Fibroblast of villous mesenchyme (primary cell): ENCODE measurements at regions not wholly inside any gene's neighbourhood (a gene's known extent, or its start where the extent isn't known, plus 50 kb on each side); places are given as distances from the start of the nearest gene placed in this dataset.

Source experiments
- DNase-seq: peaks from one replicate; pipeline ENCODE4 v3.0.0-alpha.2; 2010; ENCODE audit warnings: low read depth
- H3K4me3 ChIP-seq: 2 replicates; pipeline ENCODE4 v1.5.1; 2011; ENCODE audit warnings: low read depth, mild to moderate bottlenecking, low read length
- TF ChIP-seq, protein P1 (sequence below): IDR thresholded peaks from 2 replicates; pipeline ENCODE4 v1.5.1; 2012; ENCODE audit warnings: low read depth, mild to moderate bottlenecking, low read length; ENCODE audit not compliant: insufficient read depth

DNA sequence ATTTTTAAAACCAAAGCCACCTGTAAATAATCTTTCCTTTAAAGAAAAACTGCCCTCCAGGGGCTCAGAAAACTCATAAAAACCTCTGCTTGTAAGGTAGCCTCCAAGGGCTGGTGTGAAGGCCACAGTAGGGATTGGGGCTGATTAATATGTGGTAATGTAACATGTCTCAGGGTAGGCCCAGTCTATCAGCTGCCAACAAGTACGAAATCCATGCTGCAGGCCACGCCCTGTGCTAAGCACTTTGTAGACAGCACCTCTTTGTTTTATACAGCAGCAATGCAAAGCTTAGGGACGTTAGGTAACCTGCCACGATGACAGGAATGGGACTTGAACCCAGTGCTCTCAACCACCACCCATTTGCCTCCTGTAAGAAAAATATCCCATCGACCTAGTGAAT lies 65.6 kb upstream of the PRICKLE2 start:
- TF ChIP-seq, protein P1, sequence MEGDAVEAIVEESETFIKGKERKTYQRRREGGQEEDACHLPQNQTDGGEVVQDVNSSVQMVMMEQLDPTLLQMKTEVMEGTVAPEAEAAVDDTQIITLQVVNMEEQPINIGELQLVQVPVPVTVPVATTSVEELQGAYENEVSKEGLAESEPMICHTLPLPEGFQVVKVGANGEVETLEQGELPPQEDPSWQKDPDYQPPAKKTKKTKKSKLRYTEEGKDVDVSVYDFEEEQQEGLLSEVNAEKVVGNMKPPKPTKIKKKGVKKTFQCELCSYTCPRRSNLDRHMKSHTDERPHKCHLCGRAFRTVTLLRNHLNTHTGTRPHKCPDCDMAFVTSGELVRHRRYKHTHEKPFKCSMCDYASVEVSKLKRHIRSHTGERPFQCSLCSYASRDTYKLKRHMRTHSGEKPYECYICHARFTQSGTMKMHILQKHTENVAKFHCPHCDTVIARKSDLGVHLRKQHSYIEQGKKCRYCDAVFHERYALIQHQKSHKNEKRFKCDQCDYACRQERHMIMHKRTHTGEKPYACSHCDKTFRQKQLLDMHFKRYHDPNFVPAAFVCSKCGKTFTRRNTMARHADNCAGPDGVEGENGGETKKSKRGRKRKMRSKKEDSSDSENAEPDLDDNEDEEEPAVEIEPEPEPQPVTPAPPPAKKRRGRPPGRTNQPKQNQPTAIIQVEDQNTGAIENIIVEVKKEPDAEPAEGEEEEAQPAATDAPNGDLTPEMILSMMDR = no peak
- H3K4me3 ChIP-seq = no peak overlapping the region
- DNase-seq = peak; percentile 22

DNA sequence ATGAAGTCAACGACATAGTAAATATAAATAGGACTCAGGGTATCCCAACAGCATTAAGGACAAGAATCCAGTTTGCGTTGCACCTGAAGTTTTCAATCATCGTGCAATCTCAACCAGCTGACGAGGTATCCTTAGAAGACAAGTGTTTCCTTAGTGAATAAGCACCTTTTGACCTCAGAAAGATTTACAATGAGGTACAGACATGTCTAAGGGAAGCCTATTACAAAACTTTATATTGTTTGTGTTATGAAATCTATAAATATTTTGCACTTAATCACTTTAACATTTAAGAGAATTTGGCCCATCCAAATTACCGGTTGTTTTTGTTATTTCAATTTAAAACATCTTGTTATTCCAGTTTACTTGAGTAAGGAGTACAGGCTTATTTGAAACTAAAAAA lies 64.9 kb upstream of the PRICKLE2 start:
- TF ChIP-seq, protein P1 = no peak
- DNase-seq = peak; percentile 51
- H3K4me3 ChIP-seq = no peak overlapping the region

DNA sequence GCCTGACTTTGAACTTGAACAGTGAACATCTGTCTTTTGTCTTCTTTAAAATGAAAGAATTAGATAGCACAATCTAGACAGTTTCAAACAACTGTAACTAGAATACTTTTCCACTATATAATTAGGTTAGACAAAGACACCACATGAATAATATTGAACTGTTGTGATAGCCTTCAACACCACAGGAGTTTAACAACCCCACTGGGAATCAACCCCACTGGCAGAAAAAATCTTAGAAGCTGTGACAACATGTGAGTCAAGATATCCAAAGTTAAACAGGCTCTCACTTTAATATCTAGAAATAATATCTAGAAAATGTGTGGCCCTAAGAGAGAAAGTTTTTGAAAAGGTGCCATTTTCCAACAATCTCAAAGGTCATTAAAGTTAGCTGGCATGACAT lies 64.4 kb upstream of the PRICKLE2 start:
- TF ChIP-seq, protein P1 = no peak
- no peak for DNase-seq
- H3K4me3 ChIP-seq = no peak overlapping the region

DNA sequence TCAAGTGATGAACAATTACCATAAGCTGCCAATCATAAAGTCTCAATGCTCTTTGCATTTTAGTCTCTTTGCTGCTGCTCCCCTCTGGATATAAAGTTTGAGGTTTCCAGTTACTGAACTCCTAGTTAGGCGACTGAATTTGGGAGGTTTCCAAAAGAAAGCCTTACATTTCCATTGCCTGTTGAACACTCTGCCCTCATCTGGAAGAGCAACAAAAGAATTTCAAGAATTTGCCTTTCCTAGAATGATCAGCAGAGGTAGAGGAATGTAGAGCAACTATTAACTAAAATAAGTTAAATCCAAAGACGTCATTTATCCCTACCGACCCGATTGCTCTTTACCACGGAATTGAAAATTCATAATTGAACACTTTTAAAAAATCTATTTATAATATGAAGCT lies 53.4 kb upstream of the PRICKLE2 start:
- DNase-seq = no peak
- no peak overlapping the region for H3K4me3 ChIP-seq
- TF ChIP-seq, protein P1 = no peak

DNA sequence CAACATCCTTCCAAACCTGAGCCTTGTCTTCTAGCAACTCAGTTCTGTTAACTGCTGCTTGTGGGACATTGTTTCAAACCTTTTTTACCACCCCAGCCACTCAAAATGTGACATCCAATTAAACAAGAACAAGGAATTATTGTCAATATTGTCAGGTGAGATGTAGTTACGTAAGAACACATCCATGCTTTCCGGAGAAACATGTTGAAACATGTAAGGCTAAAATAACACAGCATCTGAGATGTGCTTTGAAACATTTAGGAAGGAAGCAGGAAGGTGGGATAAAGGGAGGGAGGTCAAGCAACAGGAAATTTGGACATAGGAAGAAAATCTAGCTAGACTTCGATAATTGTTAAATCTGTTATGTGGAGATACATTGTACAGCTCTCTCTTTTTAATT lies 50.9 kb upstream of the PRICKLE2 start:
- no peak overlapping the region for H3K4me3 ChIP-seq
- TF ChIP-seq, protein P1 = no peak
- no peak for DNase-seq
